ENCODE measurements at regions not wholly inside any gene's neighbourhood (a gene's known extent, or its start where the extent isn't known, plus 50 kb on each side); places are given as distances from the start of the nearest gene placed in this dataset.

- no peak overlapping the region for H2AFZ ChIP-seq
Measured at GRCh38 chr7:10604128-10604527, 369.5 kb upstream of the PHF14 start.

GRCh38 chr7:10612950-10613349, 360.7 kb upstream of the PHF14 start:
- H2AFZ ChIP-seq = no peak overlapping the region
- DNase-seq (ENCODE audit: low spot score) = no peak
- H3K27me3 ChIP-seq = no peaks in the 10 kb centered on the region
- no peak overlapping the region for H3K4me2 ChIP-seq
- H3K4me3 ChIP-seq = no peak overlapping the region
- H3K9me3 ChIP-seq (ENCODE audit: low read depth) = no peaks in the 10 kb centered on the region
- no peaks in the 10 kb centered on the region for H3K4me1 ChIP-seq (ENCODE audit: insufficient read depth)
- H4K20me1 ChIP-seq (ENCODE audit: insufficient read depth, poor library complexity, severe bottlenecking) = no peaks in the 10 kb centered on the region
- no peak for TF ChIP-seq EZH2 (IDR thresholded peaks at IDR 0.05; ENCODE audit: borderline replicate concordance)
- TF ChIP-seq CTCF (IDR thresholded peaks at IDR 0.05; ENCODE audit: poor library complexity) = no peak
- no peak for TF ChIP-seq EZH2phosphoT487 (IDR thresholded peaks at IDR 0.05; ENCODE audit: low read depth, severe bottlenecking, unreplicated experiment)
- H3K79me2 ChIP-seq = no peaks in the 10 kb centered on the region
- no peaks in the 10 kb centered on the region for H3K36me3 ChIP-seq (replicated peaks; ENCODE audit: insufficient read depth, low read depth)
- no peak overlapping the region for H3K27ac ChIP-seq
- no peaks in the 10 kb centered on the region for H3K9me2 ChIP-seq (replicated peaks; ENCODE audit: insufficient read depth)

More at GRCh38 chr7:10604128-10604527, 369.5 kb upstream of the PHF14 start:
- Histone ChIP-seq H4K20me1 (ENCODE audit: insufficient read depth, poor library complexity, severe bottlenecking) (no peaks in the 10 kb centered on the region), H3K27me3 (no peaks in the 10 kb centered on the region), H3K9me3 (ENCODE audit: low read depth) (no peaks in the 10 kb centered on the region), H3K4me2 (no peak overlapping the region), H3K4me1 (ENCODE audit: insufficient read depth) (no peaks in the 10 kb centered on the region), H3K4me3 (no peak overlapping the region), H3K36me3 (replicated peaks; ENCODE audit: insufficient read depth, low read depth) (no peaks in the 10 kb centered on the region), H3K9me2 (replicated peaks; ENCODE audit: insufficient read depth) (no peaks in the 10 kb centered on the region), H3K79me2 (no peaks in the 10 kb centered on the region), H3K27ac (no peak overlapping the region)
- DNase-seq (ENCODE audit: low spot score) = no peak
- TF ChIP-seq CTCF (IDR thresholded peaks at IDR 0.05; ENCODE audit: poor library complexity) (no peak), EZH2 (IDR thresholded peaks at IDR 0.05; ENCODE audit: borderline replicate concordance) (no peak), EZH2phosphoT487 (IDR thresholded peaks at IDR 0.05; ENCODE audit: low read depth, severe bottlenecking, unreplicated experiment) (no peak)

- no peak for DNase-seq (ENCODE audit: low spot score)
- no peak overlapping the region for H3K27ac ChIP-seq
- no peaks in the 10 kb centered on the region for H4K20me1 ChIP-seq (ENCODE audit: insufficient read depth, poor library complexity, severe bottlenecking)
- 57% methylated on average over 3 of the region's 3 CpGs for WGBS (ENCODE audit: low lambda C conversion rate, missing lambda C conversion rate)
- H3K9me3 ChIP-seq (ENCODE audit: low read depth) = no peaks in the 10 kb centered on the region
- no peaks in the 10 kb centered on the region for H3K9me2 ChIP-seq (replicated peaks; ENCODE audit: insufficient read depth)
- H3K4me1 ChIP-seq (ENCODE audit: insufficient read depth) = no peaks in the 10 kb centered on the region
- H2AFZ ChIP-seq = no peak overlapping the region
- no peak for TF ChIP-seq EZH2phosphoT487 (IDR thresholded peaks at IDR 0.05; ENCODE audit: low read depth, severe bottlenecking, unreplicated experiment)
- TF ChIP-seq CTCF (IDR thresholded peaks at IDR 0.05; ENCODE audit: poor library complexity) = no peak
- TF ChIP-seq EZH2 (IDR thresholded peaks at IDR 0.05; ENCODE audit: borderline replicate concordance) = no peak
- no peak overlapping the region for H3K4me2 ChIP-seq
- H3K27me3 ChIP-seq = no peaks in the 10 kb centered on the region
- no peak overlapping the region for H3K4me3 ChIP-seq
- H3K79me2 ChIP-seq = no peaks in the 10 kb centered on the region
- no peaks in the 10 kb centered on the region for H3K36me3 ChIP-seq (replicated peaks; ENCODE audit: insufficient read depth, low read depth)
Measured at GRCh38 chr7:10618953-10619352, 354.7 kb upstream of the PHF14 start.

GRCh38 chr7:10632712-10633111, 341.0 kb upstream of the PHF14 start:
- H3K36me3 ChIP-seq (replicated peaks; ENCODE audit: insufficient read depth, low read depth) = no peaks in the 10 kb centered on the region
- H3K4me3 ChIP-seq = no peak overlapping the region
- TF ChIP-seq EZH2 (IDR thresholded peaks at IDR 0.05; ENCODE audit: borderline replicate concordance) (no peak), CTCF (IDR thresholded peaks at IDR 0.05; ENCODE audit: poor library complexity) (no peak), EZH2phosphoT487 (IDR thresholded peaks at IDR 0.05; ENCODE audit: low read depth, severe bottlenecking, unreplicated experiment) (no peak)
- H3K4me2 ChIP-seq = no peak overlapping the region
- 10% methylated on average over 1 of the region's 1 CpG for WGBS (ENCODE audit: low lambda C conversion rate, missing lambda C conversion rate)
- no peak overlapping the region for H3K27ac ChIP-seq
- H2AFZ ChIP-seq = no peak overlapping the region
- H4K20me1 ChIP-seq (ENCODE audit: insufficient read depth, poor library complexity, severe bottlenecking) = no peaks in the 10 kb centered on the region
- no peaks in the 10 kb centered on the region for H3K9me2 ChIP-seq (replicated peaks; ENCODE audit: insufficient read depth)
- no peaks in the 10 kb centered on the region for H3K27me3 ChIP-seq
- no peaks in the 10 kb centered on the region for H3K79me2 ChIP-seq
- H3K9me3 ChIP-seq (ENCODE audit: low read depth) = no peaks in the 10 kb centered on the region
- no peaks in the 10 kb centered on the region for H3K4me1 ChIP-seq (ENCODE audit: insufficient read depth)
- no peak for DNase-seq (ENCODE audit: low spot score)

Measured in hepatocyte (in vitro differentiated cells).